ENCODE measurements at regions not wholly inside any gene's neighbourhood (a gene's known extent, or its start where the extent isn't known, plus 50 kb on each side); places are given as distances from the start of the nearest gene placed in this dataset.

- POLR2A ChIA-PET = no interaction called here
- TF ChIP-seq RCOR1 (IDR thresholded peaks at IDR 0.05; ENCODE audit: low read depth, low read length) (no peak), KDM5A (IDR thresholded peaks at IDR 0.05) (no peak), NFE2L2 (conservative IDR thresholded peaks at IDR 0.05; ENCODE audit: low read length) (no peak)
- Histone ChIP-seq H3K27ac (no peak overlapping the region), H3K4me1 (no peaks in the 10 kb centered on the region), H3K9me3 (no peaks in the 10 kb centered on the region), H3K4me2 (no peak overlapping the region), H3K4me3 (no peak overlapping the region)
- DNase-seq (ENCODE audit: low read depth in 1 of 2, low spot score in 1 of 2) (no peak), FAIRE-seq (no peak), ATAC-seq (no peak)
- 63% methylated on average over 4 of the region's 4 CpGs for WGBS (ENCODE audit: missing lambda C conversion rate)
- CTCF ChIA-PET = no interaction called here
These were observed 225.0 kb upstream of the CXXC4 start for GRCh38 chr4:104719539-104720230.

GRCh38 chr4:104722467-104722866 lies 227.8 kb upstream of the CXXC4 start:
- ChIA-PET POLR2A (no interaction called here), CTCF (no interaction called here)
- 38% methylated on average over 1 of the region's 1 CpG for WGBS (ENCODE audit: missing lambda C conversion rate)
- Histone ChIP-seq H3K4me3 (no peak overlapping the region), H3K27ac (no peak overlapping the region), H3K4me1 (peaks cover 3% of the 10 kb centered on the region), H3K4me2 (no peak overlapping the region), H3K9me3 (no peaks in the 10 kb centered on the region)
- no peak for ATAC-seq
- no peak for TF ChIP-seq CEBPB (IDR thresholded peaks at IDR 0.05)
- TF ChIP-seq MAZ (IDR thresholded peaks at IDR 0.05; ENCODE audit: borderline replicate concordance, low read depth, low read length) = no peak
- no peak for TF ChIP-seq GATA3 (IDR thresholded peaks at IDR 0.05; ENCODE audit: borderline replicate concordance)
- no peak for TF ChIP-seq MAX (IDR thresholded peaks at IDR 0.05)
- TF ChIP-seq E2F6 (IDR thresholded peaks at IDR 0.05; ENCODE audit: borderline replicate concordance, low read depth) = no peak
- TF ChIP-seq USF2 (IDR thresholded peaks at IDR 0.05) = no peak
- TF ChIP-seq HES2 (IDR thresholded peaks at IDR 0.05) = no peak
- no peak for TF ChIP-seq MAFK (IDR thresholded peaks at IDR 0.05; ENCODE audit: partially characterized antibody)
- TF ChIP-seq SREBF2 (IDR thresholded peaks at IDR 0.05) = no peak
- FAIRE-seq = no peak
- DNase-seq (ENCODE audit: low read depth in 1 of 2, low spot score in 1 of 2) = no peak

- no peak overlapping the region for H3K27ac ChIP-seq
- CTCF ChIA-PET = no interaction called here
- ATAC-seq (no peak), FAIRE-seq (no peak), DNase-seq (ENCODE audit: low read depth in 1 of 2, low spot score in 1 of 2) (no peak)
- no peaks in the 10 kb centered on the region for H3K9me3 ChIP-seq
- no peak overlapping the region for H3K4me2 ChIP-seq
- TF ChIP-seq ZSCAN20 (CRISPR knock-in tag; IDR thresholded peaks at IDR 0.05) (no peak), CEBPB (IDR thresholded peaks at IDR 0.05) (no peak), FOXS1 (CRISPR knock-in tag; IDR thresholded peaks at IDR 0.05) (no peak), CBX8 (IDR thresholded peaks at IDR 0.05) (no peak), HES2 (IDR thresholded peaks at IDR 0.05) (no peak), JUNB (IDR thresholded peaks at IDR 0.05) (no peak), REST (IDR thresholded peaks at IDR 0.05) (no peak)
- whole genome bisulfite sequencing (ENCODE audit: missing lambda C conversion rate) = 89% methylated on average over 5 of the region's 5 CpGs
- H3K4me1 ChIP-seq = peaks cover 25% of the 10 kb centered on the region
- POLR2A ChIA-PET = no interaction called here
- no peak overlapping the region for H3K4me3 ChIP-seq
These were observed 231.3 kb upstream of the CXXC4 start for GRCh38 chr4:104726002-104726401.

Data from A549 (cell line).